Ovary (tissue), 7 donors: ENCODE measurements at regions not wholly inside any gene's neighbourhood (a gene's known extent, or its start where the extent isn't known, plus 50 kb on each side); places are given as distances from the start of the nearest gene placed in this dataset.
"Not testable (repeated sequence)": the region's sequence is repeated elsewhere in the genome, so short reads cannot be mapped to it uniquely, and the experiment has no call there.

Source experiments
- DNase-seq, 5 donors: peaks; one replicate each; pipeline ENCODE4 v3.0.0-alpha.2; 2019 to 2020
- H3K27ac ChIP-seq, 2 donors: fragments of 200-600 bp; one replicate each; pipeline versions ENCODE4 v1.5.1 to v1.8.0; 2019 to 2022
- H3K27me3 ChIP-seq: fragments of 200-600 bp; one replicate; pipeline ENCODE4 v1.8.0; 2022
- H3K36me3 ChIP-seq: fragments of 200-600 bp; sonication (generic); one replicate; pipeline ENCODE4 v1.5.1; 2019
- H3K4me1 ChIP-seq: one replicate; pipeline ENCODE4 v1.8.1; 2013; ENCODE audit warnings: mild to moderate bottlenecking, moderate library complexity; ENCODE audit not compliant: insufficient read depth
- H3K4me3 ChIP-seq: fragments of 200-600 bp; sonication (generic); one replicate; pipeline ENCODE4 v1.5.1; 2017
- H3K9me3 ChIP-seq, 2 donors: fragments of 200-600 bp in 1 of 2; sonication (generic) in 1 of 2; one replicate each; pipeline versions ENCODE4 v1.5.1 to v1.8.1; 2013 to 2019; ENCODE audit warnings: mild to moderate bottlenecking in 1 of 2, moderate library complexity in 1 of 2
- CTCF ChIP-seq, 3 donors: fragments of 450-650 bp in 2 of 3; fragments of 200-600 bp in 1 of 3; IDR thresholded peaks; one replicate each; pipeline versions ENCODE4 v1.5.1 to v1.8.0; 2016 to 2022; ENCODE audit warnings: antibody characterized with exemption in 3 of 3, mild to moderate bottlenecking in 1 of 3
- EP300 ChIP-seq: sonication (generic); formaldehyde crosslinking; IDR thresholded peaks from one replicate; pipeline ENCODE4 v1.6.1; 2017; ENCODE audit warnings: antibody characterized with exemption
- POLR2A ChIP-seq: fragments of 450-650 bp; IDR thresholded peaks from one replicate; pipeline ENCODE4 v1.6.1; 2017; ENCODE audit warnings: antibody characterized with exemption, mild to moderate bottlenecking, moderate library complexity
- WGBS, 3 donors: extraction: QIAGEN DNeasy Blood & Tissue Kit in 1 of 3; methylation state at CpG; one replicate each; pipeline versions ENCODE4 v1.1.5 to v1.1.7; 2013 to 2017; 5-methylcytosine and 5-hydroxymethylcytosine counted together
- intact Hi-C, 4 donors: fragments of 100-400 bp; cut with DNase I; formaldehyde crosslinking; loops; one replicate each; pipeline versions ENCODE4 v1.11.0 to v1.15.1; 2022 to 2023
- donor health status: DM: no; HTN: no; CAD: no; lungs with moderate emphysema.
- donor health status: DM: no; HTN: no; CAD: no.
- donor health status: Bipolar disorder and iron deficiency.
- donor health status: DM: no; HTN: no; CAD: no.
- donor health status: DM: yes; HTN: yes; CAD: no.

- no peaks in the 10 kb centered on the region for H3K36me3 ChIP-seq
- no peaks in the 10 kb centered on the region for H3K4me1 ChIP-seq
- no peak overlapping the region for H3K4me3 ChIP-seq
- no peak overlapping the region for H3K27ac ChIP-seq
- 56 to 62% (median 59%) methylated on average over 3 of the region's 3 CpGs for WGBS, 3 donors
- no peak for DNase-seq
- no peaks in the 10 kb centered on the region for H3K27me3 ChIP-seq
- no peaks in the 10 kb centered on the region for H3K9me3 ChIP-seq
- TF ChIP-seq EP300 (no peak), CTCF (IDR thresholded peaks at IDR 0.05) (no peak), POLR2A (no peak)
- intact Hi-C loops = no loop called here
These were observed 848.8 kb downstream of the BRINP3 start for GRCh38 chr1:189628857-189629256.

DNA sequence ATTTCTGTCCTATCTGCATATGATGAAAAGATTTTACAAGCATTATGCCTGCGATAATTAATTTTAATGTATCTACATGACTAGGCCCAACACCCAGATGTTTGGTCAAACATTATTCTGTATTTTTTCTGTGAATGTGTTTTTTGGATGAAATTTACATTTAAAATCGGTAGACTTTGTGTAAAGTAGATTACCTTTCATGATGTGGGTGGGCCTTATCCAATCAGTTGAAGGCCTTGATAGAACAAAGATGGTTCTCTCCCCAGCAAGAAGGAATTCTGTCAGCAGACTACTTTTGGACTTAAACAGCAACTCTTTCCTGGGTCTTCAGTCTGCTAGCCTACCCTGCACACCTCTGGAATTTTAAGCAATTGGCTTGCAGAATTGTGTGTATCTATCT, 844.0 kb downstream of the BRINP3 start:
- TF ChIP-seq CTCF (IDR thresholded peaks at IDR 0.05) (no peak), EP300 (no peak), POLR2A (no peak)
- 92 to 97% (median 94%) methylated on average over 2 of the region's 2 CpGs for WGBS, 3 donors
- intact Hi-C loops = no loop called here

GRCh38 chr1:189637041-189637440, 840.6 kb downstream of the BRINP3 start:
- TF ChIP-seq POLR2A (no peak), EP300 (no peak), CTCF (IDR thresholded peaks at IDR 0.05) (no peak)
- Histone ChIP-seq H3K4me3 (no peak overlapping the region), H3K36me3 (no peaks in the 10 kb centered on the region), H3K27ac (no peak overlapping the region), H3K4me1 (no peaks in the 10 kb centered on the region), H3K9me3 (no peaks in the 10 kb centered on the region), H3K27me3 (no peaks in the 10 kb centered on the region)
- no peak for DNase-seq
- 92 to 95% (median 93%) methylated on average over 2 of the region's 2 CpGs for WGBS, 3 donors
- intact Hi-C loops = no loop called here

More for the DNA sequence above, 844.0 kb downstream of the BRINP3 start:
- H3K36me3 ChIP-seq = no peaks in the 10 kb centered on the region
- H3K27ac ChIP-seq = no peak overlapping the region
- no peaks in the 10 kb centered on the region for H3K4me1 ChIP-seq
- H3K9me3 ChIP-seq = no peaks in the 10 kb centered on the region
- H3K27me3 ChIP-seq = no peaks in the 10 kb centered on the region
- H3K4me3 ChIP-seq = no peak overlapping the region
- no peak for DNase-seq

GRCh38 chr1:189644156-189644555, 833.5 kb downstream of the BRINP3 start:
- H3K27me3 ChIP-seq, DNase-seq, H3K9me3 ChIP-seq, H3K27ac ChIP-seq, intact Hi-C loops, H3K4me3 ChIP-seq, H3K36me3 ChIP-seq, H3K4me1 ChIP-seq: not testable (repeated sequence)
- WGBS, 3 donors = 91 to 93% (median 92%) methylated on average over 5 of the region's 5 CpGs

DNA sequence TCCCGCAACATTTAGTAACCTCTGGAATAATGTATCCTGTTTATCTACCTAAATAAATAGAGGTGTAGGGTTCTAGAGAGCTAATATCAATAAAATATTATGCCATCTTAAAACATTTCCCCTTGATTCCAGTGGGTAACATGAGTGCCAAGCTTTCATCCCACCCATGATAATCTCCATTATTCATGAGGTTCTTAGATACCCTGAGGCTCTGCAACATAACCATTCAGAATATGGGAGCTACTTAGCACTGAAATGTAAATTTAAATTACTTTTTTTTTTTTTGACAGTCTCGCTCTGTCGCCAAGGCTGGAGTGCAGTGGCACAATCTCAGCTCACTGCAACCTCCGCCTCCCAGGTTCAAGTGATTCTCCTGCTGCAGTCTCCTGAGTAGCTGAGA, 832.7 kb downstream of the BRINP3 start:
- intact Hi-C loops = no loop called here
- Histone ChIP-seq H3K4me3 (no peak overlapping the region), H3K27me3 (no peaks in the 10 kb centered on the region), H3K27ac (no peak overlapping the region), H3K9me3 (no peaks in the 10 kb centered on the region), H3K4me1 (no peaks in the 10 kb centered on the region), H3K36me3 (no peaks in the 10 kb centered on the region)
- no peak for TF ChIP-seq POLR2A
- no peak for TF ChIP-seq CTCF (IDR thresholded peaks at IDR 0.05)
- no peak for TF ChIP-seq EP300
- DNase-seq = no peak
- WGBS, 3 donors = 97 to 98% (median 98%) methylated on average over 4 of the region's 4 CpGs
